C4-2B (cell line): ENCODE measurements at regions not wholly inside any gene's neighbourhood (a gene's known extent, or its start where the extent isn't known, plus 50 kb on each side); places are given as distances from the start of the nearest gene placed in this dataset.
A peak's percentile ranks its signal among the peaks of the same experiment; 100 is the strongest.

ENCODE experiments used
- H3K27ac ChIP-seq: fragments of 450-650 bp; 2 replicates; pipeline ENCODE4 v1.5.1; 2017
- ZFX ChIP-seq: fragments of 450-650 bp; IDR thresholded peaks from 2 replicates; pipeline ENCODE4 v1.6.1; 2017
- TF ChIP-seq, protein P1 (sequence below): fragments of 450-650 bp; conservative IDR thresholded peaks from 2 replicates; pipeline ENCODE4 v1.5.1; 2017; ENCODE audit warnings: mild to moderate bottlenecking

DNA sequence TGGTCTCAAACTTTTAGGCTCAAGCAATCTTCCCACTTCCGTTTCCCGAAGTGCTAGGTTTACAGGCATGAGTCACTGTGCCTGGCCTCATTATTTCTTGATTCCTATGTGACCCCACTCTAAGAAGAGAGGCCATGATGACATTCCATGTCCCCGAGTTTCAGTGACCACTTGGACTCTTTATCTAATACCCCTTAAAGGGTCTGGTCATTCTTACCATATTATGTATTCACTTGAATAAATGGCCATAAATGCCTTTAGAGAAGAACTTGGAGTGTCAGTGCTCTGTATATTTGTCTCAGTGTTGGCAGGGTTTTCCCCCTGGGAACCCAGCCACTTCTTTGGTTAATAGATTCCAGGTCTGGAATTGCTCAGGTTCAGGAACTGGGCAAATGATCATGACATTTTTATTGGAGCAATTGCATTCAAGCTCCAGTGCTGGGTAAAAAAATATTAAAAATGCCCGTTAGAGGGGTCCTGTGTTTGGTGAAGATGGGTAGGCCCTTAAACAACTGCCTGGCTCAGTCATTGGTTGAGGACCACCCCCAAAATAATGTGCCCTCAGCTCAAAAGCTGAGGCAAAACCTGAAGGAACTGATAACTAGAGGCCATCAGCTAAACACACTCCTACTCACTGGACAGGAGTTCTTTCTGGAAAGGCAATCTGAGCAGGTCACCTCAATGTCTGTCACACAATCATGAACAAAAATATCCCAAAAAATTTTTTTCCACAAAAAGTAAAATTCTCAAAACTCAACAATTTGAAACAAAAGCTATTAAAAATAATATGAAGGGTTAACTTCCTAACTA, 186.6 kb upstream of the ZNF608 start:
- peak overlapping the region; percentile 50 for H3K27ac ChIP-seq
- TF ChIP-seq, protein P1, sequence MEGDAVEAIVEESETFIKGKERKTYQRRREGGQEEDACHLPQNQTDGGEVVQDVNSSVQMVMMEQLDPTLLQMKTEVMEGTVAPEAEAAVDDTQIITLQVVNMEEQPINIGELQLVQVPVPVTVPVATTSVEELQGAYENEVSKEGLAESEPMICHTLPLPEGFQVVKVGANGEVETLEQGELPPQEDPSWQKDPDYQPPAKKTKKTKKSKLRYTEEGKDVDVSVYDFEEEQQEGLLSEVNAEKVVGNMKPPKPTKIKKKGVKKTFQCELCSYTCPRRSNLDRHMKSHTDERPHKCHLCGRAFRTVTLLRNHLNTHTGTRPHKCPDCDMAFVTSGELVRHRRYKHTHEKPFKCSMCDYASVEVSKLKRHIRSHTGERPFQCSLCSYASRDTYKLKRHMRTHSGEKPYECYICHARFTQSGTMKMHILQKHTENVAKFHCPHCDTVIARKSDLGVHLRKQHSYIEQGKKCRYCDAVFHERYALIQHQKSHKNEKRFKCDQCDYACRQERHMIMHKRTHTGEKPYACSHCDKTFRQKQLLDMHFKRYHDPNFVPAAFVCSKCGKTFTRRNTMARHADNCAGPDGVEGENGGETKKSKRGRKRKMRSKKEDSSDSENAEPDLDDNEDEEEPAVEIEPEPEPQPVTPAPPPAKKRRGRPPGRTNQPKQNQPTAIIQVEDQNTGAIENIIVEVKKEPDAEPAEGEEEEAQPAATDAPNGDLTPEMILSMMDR = no peak
- no peak for TF ChIP-seq ZFX

DNA sequence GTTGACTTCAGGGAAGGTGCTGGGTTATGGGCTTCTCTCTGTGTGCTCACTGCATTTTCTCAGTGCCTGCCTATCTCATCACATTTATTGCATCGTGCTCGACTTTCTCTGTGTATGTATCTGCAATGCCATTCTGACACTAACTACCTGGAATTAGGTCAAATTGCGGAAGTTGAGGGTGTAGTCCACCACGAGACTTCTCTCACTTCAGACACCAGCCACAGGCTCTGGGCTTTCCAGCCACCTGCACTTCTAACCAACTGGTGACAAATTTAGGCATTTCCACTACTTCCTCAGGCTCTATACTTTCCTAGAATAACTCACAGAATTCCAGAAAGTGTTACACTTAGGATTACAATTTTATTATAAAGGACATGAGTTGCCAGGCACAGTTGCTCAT, 188.6 kb upstream of the ZNF608 start:
- TF ChIP-seq ZFX = no peak
- TF ChIP-seq, protein P1 = no peak
- H3K27ac ChIP-seq = no peak overlapping the region

DNA sequence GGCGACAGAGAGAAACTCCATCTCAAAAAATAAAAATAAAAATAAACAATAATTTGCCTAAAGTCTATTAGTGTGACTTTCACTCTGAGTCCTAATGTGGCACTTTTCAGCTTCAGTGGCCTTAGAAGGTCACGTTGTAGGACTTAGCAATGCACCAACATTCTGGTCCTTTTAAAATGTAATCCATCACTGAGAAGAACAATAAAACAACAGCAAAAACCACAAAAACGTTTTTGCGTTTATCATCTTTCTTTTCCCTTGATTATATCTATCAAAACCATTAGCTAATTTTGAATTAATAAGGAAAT, 190.1 kb upstream of the ZNF608 start:
- no peak overlapping the region for H3K27ac ChIP-seq
- TF ChIP-seq, protein P1 = no peak
- no peak for TF ChIP-seq ZFX

DNA sequence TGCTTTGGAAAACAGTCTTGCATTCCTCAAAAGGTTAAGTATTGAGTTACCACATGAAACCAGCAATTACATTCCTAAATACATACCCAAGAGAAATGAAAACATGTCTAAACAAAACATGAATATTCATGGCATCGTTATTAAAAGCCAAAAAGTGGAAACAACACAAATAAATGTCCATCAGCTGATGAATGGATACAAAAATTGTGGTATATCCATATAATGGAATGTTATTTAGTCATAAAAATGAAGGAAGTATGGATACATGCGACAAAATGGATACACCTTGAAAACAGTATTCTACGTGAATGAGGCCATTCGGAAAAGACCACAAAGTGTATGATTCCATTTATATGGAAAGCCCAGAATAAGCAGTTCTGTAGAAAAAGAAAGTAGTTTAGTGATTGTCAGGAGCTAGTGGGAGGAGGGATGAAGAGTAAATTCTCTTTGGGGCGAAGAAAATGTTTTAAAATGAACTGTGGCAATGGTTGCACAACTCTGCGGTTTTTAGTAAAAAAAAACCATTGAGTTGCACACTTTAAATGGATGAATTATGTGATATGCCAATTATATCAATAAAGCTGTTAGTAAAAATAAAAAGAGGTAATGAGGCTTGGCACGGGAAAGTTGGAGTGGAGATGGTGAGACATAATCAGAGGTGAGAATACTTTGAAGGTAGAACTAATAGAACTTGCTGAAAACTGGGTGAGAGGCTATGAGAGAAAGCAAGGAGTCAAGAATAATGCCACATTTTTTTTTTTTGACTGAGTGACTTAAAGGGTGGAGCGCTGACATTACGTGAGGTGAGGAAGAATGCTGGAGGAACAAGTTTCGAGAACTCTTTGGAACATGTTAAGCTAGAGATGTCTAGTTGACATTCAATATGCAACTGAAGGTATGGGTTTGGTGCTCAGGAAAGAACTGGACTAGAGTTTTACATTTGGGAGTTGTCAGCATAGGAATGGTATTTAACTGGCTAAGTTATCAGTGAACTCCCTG, 194.9 kb upstream of the ZNF608 start:
- H3K27ac ChIP-seq = no peak overlapping the region
- TF ChIP-seq, protein P1 = no peak
- TF ChIP-seq ZFX = no peak

DNA sequence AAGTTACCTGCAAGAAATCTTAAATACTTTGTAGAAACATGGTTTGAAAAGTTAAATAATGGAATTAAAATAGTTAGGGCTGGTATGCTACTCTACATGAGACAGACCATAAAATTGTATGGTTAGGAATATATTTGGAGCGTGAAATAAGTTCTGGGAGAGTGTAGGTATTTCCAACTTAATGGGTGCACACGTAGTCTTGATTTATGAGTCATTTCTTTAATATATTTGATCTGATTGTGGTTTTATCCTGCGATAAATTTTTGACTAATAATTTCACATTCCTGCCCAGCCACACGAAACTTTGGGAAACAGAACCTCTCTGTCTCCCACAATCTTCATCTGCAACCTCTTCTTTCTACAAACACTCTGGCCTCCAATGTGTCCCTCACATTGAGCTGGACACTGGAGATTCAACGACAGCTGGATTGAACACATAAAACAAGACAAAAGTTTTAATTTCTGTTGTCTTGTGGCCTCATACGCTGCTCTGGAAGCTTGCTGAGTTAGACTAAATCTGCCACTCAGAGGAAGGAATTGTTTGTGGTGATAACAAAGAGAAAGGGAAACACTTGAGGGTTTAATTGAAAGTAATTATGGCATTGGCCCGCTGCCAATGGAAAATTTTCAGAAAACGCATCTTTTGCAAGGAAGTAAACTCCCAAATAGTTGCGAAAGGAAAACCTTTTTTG, 201.8 kb upstream of the ZNF608 start:
- TF ChIP-seq, protein P1 = no peak
- no peak for TF ChIP-seq ZFX
- H3K27ac ChIP-seq = no peak overlapping the region

DNA sequence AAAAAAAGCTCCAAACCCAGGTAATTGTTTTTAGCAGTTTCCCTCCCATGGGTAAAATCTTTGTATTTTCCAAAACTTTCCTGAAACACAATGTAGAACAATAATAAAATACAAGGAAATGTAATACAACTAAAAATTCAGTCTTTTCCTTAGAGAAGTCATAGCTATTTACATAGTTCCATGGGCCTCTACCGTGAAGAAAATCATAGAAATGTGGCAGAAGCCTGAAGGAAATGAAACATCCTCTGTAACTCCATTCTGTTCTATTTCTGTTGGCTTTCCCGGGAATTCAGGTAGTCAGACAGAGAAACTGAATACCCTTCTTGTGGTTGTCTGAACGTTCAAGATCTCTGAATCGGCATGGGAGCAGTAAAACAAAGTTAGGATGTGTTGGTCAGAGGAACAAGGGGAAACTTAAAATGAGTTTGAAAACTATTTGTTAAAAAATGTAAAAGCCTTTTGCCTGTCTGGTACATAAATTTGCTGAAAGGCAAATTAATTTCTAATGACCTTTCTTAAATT, 202.4 kb upstream of the ZNF608 start:
- H3K27ac ChIP-seq = no peak overlapping the region
- TF ChIP-seq, protein P1 = no peak
- no peak for TF ChIP-seq ZFX
